ENCODE measurements at regions not wholly inside any gene's neighbourhood (a gene's known extent, or its start where the extent isn't known, plus 50 kb on each side); places are given as distances from the start of the nearest gene placed in this dataset.

DNA sequence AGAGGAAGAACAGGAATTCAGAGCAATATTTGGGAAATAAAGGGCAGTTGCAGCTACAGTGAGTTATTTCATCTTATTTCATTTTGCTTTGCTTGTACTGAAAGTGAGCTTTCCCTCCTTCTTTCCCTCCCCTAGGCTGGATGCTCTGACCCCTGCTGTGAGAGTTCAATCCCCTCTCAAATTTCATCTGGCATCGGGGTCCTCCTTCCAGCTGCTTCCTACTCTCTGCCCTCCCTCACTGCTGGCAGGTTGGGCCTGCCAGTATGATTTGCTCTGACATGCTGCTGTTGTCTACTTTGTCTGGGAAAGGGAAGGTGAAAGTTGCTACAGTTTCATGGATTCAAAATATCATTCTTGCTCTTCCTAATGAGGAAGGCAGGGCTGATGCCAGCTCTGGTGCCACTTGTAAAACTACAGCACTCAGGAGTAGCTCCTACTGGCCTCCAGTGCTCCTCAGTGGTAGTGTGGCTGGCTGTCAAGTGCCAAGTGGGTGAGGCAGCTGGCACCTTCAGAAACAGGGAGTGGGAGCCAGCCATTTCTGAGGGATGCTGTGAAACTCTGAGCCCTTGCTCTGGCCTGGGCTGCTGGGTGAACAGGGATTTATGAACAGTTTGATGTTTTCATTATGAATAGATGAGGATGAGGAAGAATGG lies 408.6 kb downstream of the HAPSTR1 start:
- no peaks in the 10 kb centered on the region for H3K9me3 ChIP-seq
- intact Hi-C loops (cut with DNase I; ENCODE audit: low total_unique reads) (no loop called here), in situ Hi-C loops (cut with MboI; ENCODE audit: low sequenced_read_pairs in 4 of 4) (no loop called here)
- no peaks in the 10 kb centered on the region for H3K36me3 ChIP-seq
- H3K27me3 ChIP-seq = no peaks in the 10 kb centered on the region
- ATAC-seq = no peak
- H3K27ac ChIP-seq = no peak overlapping the region
- H3K4me1 ChIP-seq = no peaks in the 10 kb centered on the region
- H3K4me3 ChIP-seq = no peak overlapping the region
- TF ChIP-seq CTCF (IDR thresholded peaks at IDR 0.05 in 4 of 5, conservative IDR thresholded peaks at IDR 0.05 in 1 of 5) = no peak
- TF ChIP-seq POLR2A (IDR thresholded peaks at IDR 0.05) = no peak
- DNase-seq = no peak

GRCh38 chr16:9500872-9501271 lies 409.4 kb downstream of the HAPSTR1 start:
- in situ Hi-C loops (cut with MboI; ENCODE audit: low sequenced_read_pairs in 4 of 4) = no loop called here
- Histone ChIP-seq H3K9me3 (no peaks in the 10 kb centered on the region), H3K27me3 (no peaks in the 10 kb centered on the region), H3K36me3 (no peaks in the 10 kb centered on the region), H3K27ac (no peak overlapping the region), H3K4me3 (no peak overlapping the region), H3K4me1 (no peaks in the 10 kb centered on the region)
- intact Hi-C loops (cut with DNase I; ENCODE audit: low total_unique reads) = no loop called here
- TF ChIP-seq CTCF (IDR thresholded peaks at IDR 0.05 in 4 of 5, conservative IDR thresholded peaks at IDR 0.05 in 1 of 5) (no peak), POLR2A (IDR thresholded peaks at IDR 0.05) (no peak)
- ATAC-seq (no peak), DNase-seq (no peak)

GRCh38 chr16:9503251-9503984 lies 412.0 kb downstream of the HAPSTR1 start:
- DNase-seq (no peak), ATAC-seq (no peak)
- Histone ChIP-seq H3K27me3 (no peaks in the 10 kb centered on the region), H3K27ac (no peak overlapping the region), H3K9me3 (no peaks in the 10 kb centered on the region), H3K4me1 (no peaks in the 10 kb centered on the region), H3K36me3 (no peaks in the 10 kb centered on the region), H3K4me3 (no peak overlapping the region)
- in situ Hi-C loops (cut with MboI; ENCODE audit: low sequenced_read_pairs in 4 of 4) (no loop called here), intact Hi-C loops (cut with DNase I; ENCODE audit: low total_unique reads) (no loop called here)
- no peak for TF ChIP-seq POLR2A (IDR thresholded peaks at IDR 0.05)
- no peak for TF ChIP-seq CTCF (IDR thresholded peaks at IDR 0.05 in 4 of 5, conservative IDR thresholded peaks at IDR 0.05 in 1 of 5)

DNA sequence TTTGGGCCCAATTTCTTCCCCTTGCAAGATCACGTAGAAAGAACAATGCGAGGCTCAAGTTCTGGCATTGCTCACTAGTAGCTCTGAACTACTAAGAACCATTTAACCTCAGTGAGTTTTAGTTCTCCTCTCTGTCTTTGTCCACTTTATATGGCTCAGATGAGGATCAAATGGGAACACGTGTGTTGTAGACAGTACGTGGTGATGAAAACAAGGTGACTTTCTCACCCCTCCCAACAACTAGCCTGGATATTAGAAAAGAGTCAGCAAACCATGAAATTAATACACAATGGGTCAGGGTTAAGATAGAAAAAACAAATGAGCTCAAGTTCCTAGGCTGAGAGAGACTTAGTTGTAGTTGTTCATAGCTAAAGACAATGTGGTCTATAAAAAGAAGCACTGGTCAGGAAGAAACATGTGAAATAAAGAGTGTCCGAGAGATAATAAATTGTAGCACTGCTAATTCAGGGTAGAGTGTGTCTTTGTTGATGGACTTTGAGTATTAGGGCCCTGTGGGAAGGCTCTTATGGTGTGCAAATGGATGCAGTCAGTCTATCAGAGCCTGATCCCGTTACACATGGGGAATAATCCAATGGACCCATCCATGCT lies 417.0 kb downstream of the HAPSTR1 start:
- no peaks in the 10 kb centered on the region for H3K27me3 ChIP-seq
- H3K4me3 ChIP-seq = no peak overlapping the region
- no peaks in the 10 kb centered on the region for H3K36me3 ChIP-seq
- TF ChIP-seq POLR2A (IDR thresholded peaks at IDR 0.05) (no peak), CTCF (IDR thresholded peaks at IDR 0.05 in 4 of 5, conservative IDR thresholded peaks at IDR 0.05 in 1 of 5) (no peak)
- in situ Hi-C loops (cut with MboI; ENCODE audit: low sequenced_read_pairs in 4 of 4) = no loop called here
- H3K9me3 ChIP-seq = peaks cover 0 to 4% (median 0%) of the 10 kb centered on the region in 3 donors
- no peak for ATAC-seq
- H3K4me1 ChIP-seq = no peaks in the 10 kb centered on the region
- no peak for DNase-seq
- intact Hi-C loops (cut with DNase I; ENCODE audit: low total_unique reads) = no loop called here
- no peak overlapping the region for H3K27ac ChIP-seq
